ENCODE measurements at regions not wholly inside any gene's neighbourhood (a gene's known extent, or its start where the extent isn't known, plus 50 kb on each side); places are given as distances from the start of the nearest gene placed in this dataset.
A peak's percentile ranks its signal among the peaks of the same experiment; 100 is the strongest.

- no peak overlapping the region for H3K4me3 ChIP-seq (replicated peaks in 1 of 3; ENCODE audit: low read depth in 2 of 3, low read length in 3 of 3)
- peaks cover 8% of the 10 kb centered on the region in 2 donors for H3K9me3 ChIP-seq (replicated peaks in 1 of 2; ENCODE audit: control insufficient read depth in 1 of 2, insufficient read depth in 1 of 2, low read length in 2 of 2)
- H3K79me2 ChIP-seq (ENCODE audit: insufficient read depth, low read length), result no peaks in the 10 kb centered on the region
- Mint-ChIP-seq H3K9me3 (peaks cover 0 to 9% (median 4%) of the 10 kb centered on the region in 7 donors), H3K4me1 (no peaks in the 10 kb centered on the region), H3K27ac (no peak overlapping the region), H3K27me3 (ENCODE audit: low read depth in 3 of 3) (peaks cover 0 to 7% (median 0%) of the 10 kb centered on the region in 3 donors), H3K4me3 (no peak overlapping the region), H3K36me3 (no peaks in the 10 kb centered on the region)
- no peaks in the 10 kb centered on the region for H4K20me1 ChIP-seq (ENCODE audit: insufficient read depth, low read length)
- intact Hi-C loops (cut with micrococcal nuclease), result no loop called here
- no peaks in the 10 kb centered on the region for H3K4me1 ChIP-seq (ENCODE audit: control insufficient read depth in 1 of 2, insufficient read depth in 2 of 2, low read length in 2 of 2)
- H3K27ac ChIP-seq (ENCODE audit: low read depth in 1 of 2, low read length in 2 of 2), result no peak overlapping the region
- no peak for DNase-seq
- H3K9ac ChIP-seq (ENCODE audit: insufficient read depth, low read length, poor library complexity, severe bottlenecking), result no peak overlapping the region
- WGBS (ENCODE audit: insufficient coverage), result 100% methylated on average over 2 of the region's 3 CpGs
- no peak overlapping the region for H2AFZ ChIP-seq (ENCODE audit: insufficient read depth, low read depth, low read length, poor library complexity, severe bottlenecking)
- TF ChIP-seq CTCF (IDR thresholded peaks at IDR 0.05), result no peak
- no peaks in the 10 kb centered on the region for H3K27me3 ChIP-seq (ENCODE audit: control insufficient read depth in 2 of 2, insufficient read depth in 2 of 2, low read length in 2 of 2)
- H3K4me2 ChIP-seq (replicated peaks; ENCODE audit: extremely low read depth, low read length, poor library complexity, severe bottlenecking), result no peak overlapping the region
- no peaks in the 10 kb centered on the region for H3K36me3 ChIP-seq (replicated peaks in 1 of 2; ENCODE audit: control insufficient read depth in 1 of 2, insufficient read depth in 2 of 2, low read length in 2 of 2)
These were observed 681.4 kb downstream of the EPHA7 start for GRCh38 chr6:92737983-92738382.

GRCh38 chr6:92723390-92723931 is 695.9 kb downstream of the EPHA7 start:
- Mint-ChIP-seq H3K9me3 (peaks cover 4 to 18% (median 9%) of the 10 kb centered on the region in 7 donors), H3K27ac (no peak overlapping the region), H3K4me3 (peak overlapping the region in 1 of 2 donors; percentile 51), H3K36me3 (no peaks in the 10 kb centered on the region), H3K4me1 (no peaks in the 10 kb centered on the region), H3K27me3 (ENCODE audit: low read depth in 3 of 3) (peaks cover 0 to 2% (median 0%) of the 10 kb centered on the region in 3 donors)
- Histone ChIP-seq H3K9me3 (replicated peaks in 1 of 2; ENCODE audit: control insufficient read depth in 1 of 2, insufficient read depth in 1 of 2, low read length in 2 of 2) (peaks cover 9 to 14% of the 10 kb centered on the region in 2 donors), H3K79me2 (ENCODE audit: insufficient read depth, low read length) (no peaks in the 10 kb centered on the region), H3K4me3 (replicated peaks in 1 of 3; ENCODE audit: low read depth in 2 of 3, low read length in 3 of 3) (no peak overlapping the region), H4K20me1 (ENCODE audit: insufficient read depth, low read length) (no peaks in the 10 kb centered on the region), H3K27me3 (ENCODE audit: control insufficient read depth in 2 of 2, insufficient read depth in 2 of 2, low read length in 2 of 2) (no peaks in the 10 kb centered on the region), H3K36me3 (replicated peaks in 1 of 2; ENCODE audit: control insufficient read depth in 1 of 2, insufficient read depth in 2 of 2, low read length in 2 of 2) (no peaks in the 10 kb centered on the region), H3K4me2 (replicated peaks; ENCODE audit: extremely low read depth, low read length, poor library complexity, severe bottlenecking) (no peak overlapping the region), H3K9ac (ENCODE audit: insufficient read depth, low read length, poor library complexity, severe bottlenecking) (no peak overlapping the region), H3K4me1 (ENCODE audit: control insufficient read depth in 1 of 2, insufficient read depth in 2 of 2, low read length in 2 of 2) (no peaks in the 10 kb centered on the region), H3K27ac (ENCODE audit: low read depth in 1 of 2, low read length in 2 of 2) (no peak overlapping the region), H2AFZ (ENCODE audit: insufficient read depth, low read depth, low read length, poor library complexity, severe bottlenecking) (no peak overlapping the region)
- no peak for DNase-seq
- no peak for TF ChIP-seq CTCF (IDR thresholded peaks at IDR 0.05)
- 92% methylated on average over 45 of the region's 45 CpGs for WGBS (ENCODE audit: insufficient coverage)
- intact Hi-C loops (cut with micrococcal nuclease), result no loop called here
